Neural cell (in vitro differentiated cells): ENCODE measurements at regions not wholly inside any gene's neighbourhood (a gene's known extent, or its start where the extent isn't known, plus 50 kb on each side); places are given as distances from the start of the nearest gene placed in this dataset.
"Not testable (repeated sequence)": the region's sequence is repeated elsewhere in the genome, so short reads cannot be mapped to it uniquely, and the experiment has no call there.

Experiments
- CTCF ChIP-seq: fragments of 450-650 bp; IDR thresholded peaks from 2 replicates; pipeline ENCODE4 v1.5.1; 2014; ENCODE audit warnings: antibody characterized with exemption, mild to moderate bottlenecking, moderate library complexity; ENCODE audit not compliant: poor library complexity, severe bottlenecking
- EP300 ChIP-seq: fragments of 450-650 bp; conservative IDR thresholded peaks from 2 replicates; pipeline ENCODE4 v1.6.1; 2014; ENCODE audit warnings: antibody characterized with exemption, mild to moderate bottlenecking, moderate library complexity; ENCODE audit not compliant: poor library complexity, severe bottlenecking
- EZH2 ChIP-seq: fragments of 200-600, 300-800 bp; shearing (Covaris generic), sonication (generic); IDR thresholded peaks from 2 replicates; pipeline ENCODE4 v1.6.1; 2014; ENCODE audit warnings: antibody characterized with exemption, low read length, borderline replicate concordance, mild to moderate bottlenecking; ENCODE audit not compliant: insufficient read depth, poor library complexity, severe bottlenecking
- POLR2AphosphoS5 ChIP-seq: IDR thresholded peaks from 2 replicates; pipeline ENCODE4 v1.6.1; 2012
- RAD21 ChIP-seq: fragments of 450-650 bp; conservative IDR thresholded peaks from 2 replicates; pipeline ENCODE4 v1.6.1; 2014; ENCODE audit warnings: antibody characterized with exemption, mild to moderate bottlenecking, moderate library complexity
- REST ChIP-seq: IDR thresholded peaks from 2 replicates; pipeline ENCODE4 v1.6.1; 2012; ENCODE audit warnings: borderline replicate concordance
- SMC3 ChIP-seq: fragments of 450-650 bp; conservative IDR thresholded peaks from 2 replicates; pipeline ENCODE4 v1.6.1; 2014; ENCODE audit warnings: antibody characterized with exemption, mild to moderate bottlenecking, moderate library complexity; ENCODE audit not compliant: poor library complexity
- TAF1 ChIP-seq: IDR thresholded peaks from 2 replicates; pipeline ENCODE4 v1.6.1; 2012; ENCODE audit warnings: low read depth

DNA sequence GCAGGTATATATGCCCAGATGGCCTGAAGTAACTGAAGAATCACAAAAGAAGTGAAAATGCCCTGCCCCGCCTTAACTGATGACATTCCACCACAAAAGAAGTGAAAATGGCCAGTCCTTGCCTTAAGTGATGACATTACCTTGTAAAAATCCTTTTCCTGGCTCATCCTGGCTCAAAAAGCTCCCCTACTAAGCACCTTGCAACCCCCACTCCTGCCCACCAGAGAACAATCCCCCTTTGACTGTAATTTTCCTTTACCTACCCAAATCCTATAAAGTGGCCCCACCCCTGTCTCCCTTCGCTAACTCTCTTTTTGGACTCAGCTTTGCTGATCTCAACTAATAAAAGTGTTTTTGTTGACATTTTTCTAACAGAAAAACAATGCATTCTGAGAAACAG lies 385.4 kb upstream of the CXADR start:
- not testable (repeated sequence) for TF ChIP-seq CTCF, EZH2, RAD21, TAF1, EP300, REST, SMC3, POLR2AphosphoS5
